ENCODE measurements at regions not wholly inside any gene's neighbourhood (a gene's known extent, or its start where the extent isn't known, plus 50 kb on each side); places are given as distances from the start of the nearest gene placed in this dataset.

DNA sequence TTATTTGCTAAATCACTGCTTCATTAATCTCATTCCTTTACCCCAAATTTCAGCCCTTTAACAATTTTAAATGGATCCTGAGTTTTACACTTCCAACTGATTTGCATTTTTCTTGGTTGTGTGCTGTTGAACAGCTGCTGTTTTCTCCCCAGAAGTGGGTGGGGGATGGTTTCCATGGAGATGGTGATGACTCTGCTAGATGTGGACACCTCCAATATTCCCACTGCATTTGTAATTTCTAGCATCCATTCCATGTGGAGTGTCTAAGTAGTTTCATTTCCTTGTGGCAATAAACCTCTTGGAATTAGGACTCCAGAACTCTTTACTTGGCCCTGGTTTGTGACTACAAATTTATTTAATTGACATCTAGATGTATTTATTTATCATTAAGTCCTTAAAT is 330.4 kb downstream of the GBA3 start:
- TF ChIP-seq, protein P1, sequence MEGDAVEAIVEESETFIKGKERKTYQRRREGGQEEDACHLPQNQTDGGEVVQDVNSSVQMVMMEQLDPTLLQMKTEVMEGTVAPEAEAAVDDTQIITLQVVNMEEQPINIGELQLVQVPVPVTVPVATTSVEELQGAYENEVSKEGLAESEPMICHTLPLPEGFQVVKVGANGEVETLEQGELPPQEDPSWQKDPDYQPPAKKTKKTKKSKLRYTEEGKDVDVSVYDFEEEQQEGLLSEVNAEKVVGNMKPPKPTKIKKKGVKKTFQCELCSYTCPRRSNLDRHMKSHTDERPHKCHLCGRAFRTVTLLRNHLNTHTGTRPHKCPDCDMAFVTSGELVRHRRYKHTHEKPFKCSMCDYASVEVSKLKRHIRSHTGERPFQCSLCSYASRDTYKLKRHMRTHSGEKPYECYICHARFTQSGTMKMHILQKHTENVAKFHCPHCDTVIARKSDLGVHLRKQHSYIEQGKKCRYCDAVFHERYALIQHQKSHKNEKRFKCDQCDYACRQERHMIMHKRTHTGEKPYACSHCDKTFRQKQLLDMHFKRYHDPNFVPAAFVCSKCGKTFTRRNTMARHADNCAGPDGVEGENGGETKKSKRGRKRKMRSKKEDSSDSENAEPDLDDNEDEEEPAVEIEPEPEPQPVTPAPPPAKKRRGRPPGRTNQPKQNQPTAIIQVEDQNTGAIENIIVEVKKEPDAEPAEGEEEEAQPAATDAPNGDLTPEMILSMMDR (conservative IDR thresholded peaks at IDR 0.05; ENCODE audit: low read length), result no peak
- no peak for TF ChIP-seq EZH2phosphoT487 (IDR thresholded peaks at IDR 0.05; ENCODE audit: borderline replicate concordance)
